ENCODE measurements at regions not wholly inside any gene's neighbourhood (a gene's known extent, or its start where the extent isn't known, plus 50 kb on each side); places are given as distances from the start of the nearest gene placed in this dataset.

DNA sequence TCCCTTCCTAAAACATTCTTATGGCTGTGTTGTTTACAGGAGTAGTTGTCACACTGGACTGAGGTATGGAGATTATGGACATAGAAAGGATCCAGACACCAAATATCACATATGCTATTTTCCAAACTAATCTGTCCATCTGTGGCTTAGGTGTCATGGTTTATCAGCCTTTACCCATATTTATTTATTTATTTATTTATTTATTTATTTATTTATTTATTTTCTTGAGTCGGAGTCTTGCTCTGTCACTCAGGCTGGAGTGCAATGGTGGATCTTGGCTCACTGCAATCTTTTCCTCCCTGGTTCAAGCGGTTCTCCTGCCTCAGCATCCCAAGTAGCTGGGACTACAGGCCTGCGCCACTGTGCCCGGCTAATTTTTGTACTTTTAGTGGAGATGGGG is 1103.1 kb downstream of the MAT2B start:
- WGBS (ENCODE audit: low lambda C conversion rate) = 47% methylated on average over 4 of the region's 4 CpGs
- Histone ChIP-seq H3K27me3 (ENCODE audit: control insufficient read depth in 1 of 2, insufficient read depth in 2 of 2, low read length in 2 of 2) (no peaks in the 10 kb centered on the region), H3K79me2 (ENCODE audit: insufficient read depth, low read length) (no peaks in the 10 kb centered on the region), H3K27ac (ENCODE audit: extremely low read length, insufficient read depth, low read length) (no peak overlapping the region), H3K9ac (ENCODE audit: insufficient read depth, low read depth, low read length) (no peak overlapping the region), H3K4me3 (replicated peaks in 1 of 3; ENCODE audit: insufficient read depth in 1 of 3, low read depth in 2 of 3, low read length in 3 of 3) (no peak overlapping the region), H3K4me2 (ENCODE audit: low read depth, low read length) (no peak overlapping the region), H3K36me3 (replicated peaks in 1 of 2; ENCODE audit: control insufficient read depth in 1 of 2, insufficient read depth in 2 of 2, low read length in 2 of 2) (no peaks in the 10 kb centered on the region), H3K9me3 (ENCODE audit: low read length) (peaks cover 4% of the 10 kb centered on the region), H4K20me1 (ENCODE audit: insufficient read depth, low read length) (no peaks in the 10 kb centered on the region), H2AFZ (ENCODE audit: low read length) (no peak overlapping the region), H3K4me1 (ENCODE audit: insufficient read depth, low read length) (no peaks in the 10 kb centered on the region)
- ATAC-seq (no peak), FAIRE-seq (no peak), DNase-seq (ENCODE audit: low spot score) (no peak)
- in situ Hi-C loops (cut with HindIII; ENCODE audit: extremely low pct_ligation_motif_present, low pct_unique_long_range_greater_than_20kb) (no loop called here), intact Hi-C loops (cut with micrococcal nuclease; ENCODE audit: unreplicated experiment) (no loop called here)
- ChIA-PET CTCF (ENCODE audit: low intra/inter-chr PET ratio, low total read pairs) (no interaction called here), POLR2A (no interaction called here)
- no TSS peak for BruUV-seq (replicated peaks)
- TF ChIP-seq, protein P1, sequence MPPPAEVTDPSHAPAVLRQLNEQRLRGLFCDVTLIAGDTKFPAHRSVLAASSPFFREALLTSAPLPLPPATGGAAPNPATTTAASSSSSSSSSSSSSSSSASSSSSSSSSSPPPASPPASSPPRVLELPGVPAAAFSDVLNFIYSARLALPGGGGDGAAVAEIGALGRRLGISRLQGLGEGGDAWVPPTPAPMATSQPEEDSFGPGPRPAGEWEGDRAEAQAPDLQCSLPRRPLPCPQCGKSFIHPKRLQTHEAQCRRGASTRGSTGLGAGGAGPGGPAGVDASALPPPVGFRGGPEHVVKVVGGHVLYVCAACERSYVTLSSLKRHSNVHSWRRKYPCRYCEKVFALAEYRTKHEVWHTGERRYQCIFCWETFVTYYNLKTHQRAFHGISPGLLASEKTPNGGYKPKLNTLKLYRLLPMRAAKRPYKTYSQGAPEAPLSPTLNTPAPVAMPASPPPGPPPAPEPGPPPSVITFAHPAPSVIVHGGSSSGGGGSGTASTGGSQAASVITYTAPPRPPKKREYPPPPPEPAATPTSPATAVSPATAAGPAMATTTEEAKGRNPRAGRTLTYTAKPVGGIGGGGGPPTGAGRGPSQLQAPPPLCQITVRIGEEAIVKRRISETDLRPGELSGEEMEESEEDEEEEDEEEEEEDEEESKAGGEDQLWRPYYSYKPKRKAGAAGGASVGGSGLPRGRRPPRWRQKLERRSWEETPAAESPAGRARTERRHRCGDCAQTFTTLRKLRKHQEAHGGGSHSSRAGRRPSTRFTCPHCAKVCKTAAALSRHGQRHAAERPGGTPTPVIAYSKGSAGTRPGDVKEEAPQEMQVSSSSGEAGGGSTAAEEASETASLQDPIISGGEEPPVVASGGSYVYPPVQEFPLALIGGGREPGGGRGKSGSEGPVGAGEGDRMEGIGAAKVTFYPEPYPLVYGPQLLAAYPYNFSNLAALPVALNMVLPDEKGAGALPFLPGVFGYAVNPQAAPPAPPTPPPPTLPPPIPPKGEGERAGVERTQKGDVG (CRISPR knock-in tag; IDR thresholded peaks at IDR 0.05; ENCODE audit: borderline replicate concordance) = no peak
- TF ChIP-seq, protein P2, sequence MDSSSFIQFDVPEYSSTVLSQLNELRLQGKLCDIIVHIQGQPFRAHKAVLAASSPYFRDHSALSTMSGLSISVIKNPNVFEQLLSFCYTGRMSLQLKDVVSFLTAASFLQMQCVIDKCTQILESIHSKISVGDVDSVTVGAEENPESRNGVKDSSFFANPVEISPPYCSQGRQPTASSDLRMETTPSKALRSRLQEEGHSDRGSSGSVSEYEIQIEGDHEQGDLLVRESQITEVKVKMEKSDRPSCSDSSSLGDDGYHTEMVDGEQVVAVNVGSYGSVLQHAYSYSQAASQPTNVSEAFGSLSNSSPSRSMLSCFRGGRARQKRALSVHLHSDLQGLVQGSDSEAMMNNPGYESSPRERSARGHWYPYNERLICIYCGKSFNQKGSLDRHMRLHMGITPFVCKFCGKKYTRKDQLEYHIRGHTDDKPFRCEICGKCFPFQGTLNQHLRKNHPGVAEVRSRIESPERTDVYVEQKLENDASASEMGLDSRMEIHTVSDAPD (CRISPR knock-in tag; IDR thresholded peaks at IDR 0.05) = no peak
- TF ChIP-seq HMG20A (CRISPR knock-in tag; IDR thresholded peaks at IDR 0.05; ENCODE audit: borderline replicate concordance) = no peak
- TF ChIP-seq, protein P3, sequence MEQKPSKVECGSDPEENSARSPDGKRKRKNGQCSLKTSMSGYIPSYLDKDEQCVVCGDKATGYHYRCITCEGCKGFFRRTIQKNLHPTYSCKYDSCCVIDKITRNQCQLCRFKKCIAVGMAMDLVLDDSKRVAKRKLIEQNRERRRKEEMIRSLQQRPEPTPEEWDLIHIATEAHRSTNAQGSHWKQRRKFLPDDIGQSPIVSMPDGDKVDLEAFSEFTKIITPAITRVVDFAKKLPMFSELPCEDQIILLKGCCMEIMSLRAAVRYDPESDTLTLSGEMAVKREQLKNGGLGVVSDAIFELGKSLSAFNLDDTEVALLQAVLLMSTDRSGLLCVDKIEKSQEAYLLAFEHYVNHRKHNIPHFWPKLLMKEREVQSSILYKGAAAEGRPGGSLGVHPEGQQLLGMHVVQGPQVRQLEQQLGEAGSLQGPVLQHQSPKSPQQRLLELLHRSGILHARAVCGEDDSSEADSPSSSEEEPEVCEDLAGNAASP (CRISPR knock-in tag; IDR thresholded peaks at IDR 0.05; ENCODE audit: borderline replicate concordance) = no peak
- no peak for TF ChIP-seq NFKB2 (CRISPR knock-in tag; IDR thresholded peaks at IDR 0.05; ENCODE audit: borderline replicate concordance)
- no peak for TF ChIP-seq ZNF780A (CRISPR knock-in tag; IDR thresholded peaks at IDR 0.05)
- no peak for TF ChIP-seq XBP1 (CRISPR knock-in tag; IDR thresholded peaks at IDR 0.05)
- TF ChIP-seq, protein P4, sequence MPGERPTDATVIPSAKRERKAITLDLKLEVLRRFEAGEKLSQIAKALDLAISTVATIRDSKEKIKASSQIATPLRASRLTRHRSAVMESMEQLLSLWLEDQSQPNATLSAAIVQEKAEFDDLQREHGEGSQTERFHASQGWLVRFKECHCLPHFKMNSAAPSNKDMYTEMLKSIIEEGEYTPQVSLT (CRISPR knock-in tag; IDR thresholded peaks at IDR 0.05; ENCODE audit: borderline replicate concordance, low read depth) = no peak
- no peak for TF ChIP-seq ZNF136 (CRISPR knock-in tag; IDR thresholded peaks at IDR 0.05; ENCODE audit: low read depth)
- TF ChIP-seq ZSCAN22 (CRISPR knock-in tag; IDR thresholded peaks at IDR 0.05) = no peak
- TF ChIP-seq, protein P5, sequence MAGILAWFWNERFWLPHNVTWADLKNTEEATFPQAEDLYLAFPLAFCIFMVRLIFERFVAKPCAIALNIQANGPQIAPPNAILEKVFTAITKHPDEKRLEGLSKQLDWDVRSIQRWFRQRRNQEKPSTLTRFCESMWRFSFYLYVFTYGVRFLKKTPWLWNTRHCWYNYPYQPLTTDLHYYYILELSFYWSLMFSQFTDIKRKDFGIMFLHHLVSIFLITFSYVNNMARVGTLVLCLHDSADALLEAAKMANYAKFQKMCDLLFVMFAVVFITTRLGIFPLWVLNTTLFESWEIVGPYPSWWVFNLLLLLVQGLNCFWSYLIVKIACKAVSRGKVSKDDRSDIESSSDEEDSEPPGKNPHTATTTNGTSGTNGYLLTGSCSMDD (CRISPR knock-in tag; IDR thresholded peaks at IDR 0.05) = no peak
- no peak for TF ChIP-seq ZSCAN20 (CRISPR knock-in tag; IDR thresholded peaks at IDR 0.05; ENCODE audit: borderline replicate concordance)
- TF ChIP-seq ZNF709 (CRISPR knock-in tag; IDR thresholded peaks at IDR 0.05) = no peak
- TF ChIP-seq, protein P6, sequence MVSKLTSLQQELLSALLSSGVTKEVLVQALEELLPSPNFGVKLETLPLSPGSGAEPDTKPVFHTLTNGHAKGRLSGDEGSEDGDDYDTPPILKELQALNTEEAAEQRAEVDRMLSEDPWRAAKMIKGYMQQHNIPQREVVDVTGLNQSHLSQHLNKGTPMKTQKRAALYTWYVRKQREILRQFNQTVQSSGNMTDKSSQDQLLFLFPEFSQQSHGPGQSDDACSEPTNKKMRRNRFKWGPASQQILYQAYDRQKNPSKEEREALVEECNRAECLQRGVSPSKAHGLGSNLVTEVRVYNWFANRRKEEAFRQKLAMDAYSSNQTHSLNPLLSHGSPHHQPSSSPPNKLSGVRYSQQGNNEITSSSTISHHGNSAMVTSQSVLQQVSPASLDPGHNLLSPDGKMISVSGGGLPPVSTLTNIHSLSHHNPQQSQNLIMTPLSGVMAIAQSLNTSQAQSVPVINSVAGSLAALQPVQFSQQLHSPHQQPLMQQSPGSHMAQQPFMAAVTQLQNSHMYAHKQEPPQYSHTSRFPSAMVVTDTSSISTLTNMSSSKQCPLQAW (CRISPR knock-in tag; IDR thresholded peaks at IDR 0.05) = no peak
- no peak for TF ChIP-seq SP4 (CRISPR knock-in tag; IDR thresholded peaks at IDR 0.05)
- no peak for TF ChIP-seq ZNF776 (CRISPR knock-in tag; IDR thresholded peaks at IDR 0.05)
- no peak for TF ChIP-seq NFIB (CRISPR knock-in tag; IDR thresholded peaks at IDR 0.05; ENCODE audit: borderline replicate concordance)
